GM21515 (cell line): ENCODE measurements at regions not wholly inside any gene's neighbourhood (a gene's known extent, or its start where the extent isn't known, plus 50 kb on each side); places are given as distances from the start of the nearest gene placed in this dataset.

Source experiments
- ATAC-seq: cut with Tn5 transposase; IDR thresholded peaks from one replicate; pipeline ENCODE4 v1.9.1; 2021; ENCODE audit not compliant: unreplicated experiment

DNA sequence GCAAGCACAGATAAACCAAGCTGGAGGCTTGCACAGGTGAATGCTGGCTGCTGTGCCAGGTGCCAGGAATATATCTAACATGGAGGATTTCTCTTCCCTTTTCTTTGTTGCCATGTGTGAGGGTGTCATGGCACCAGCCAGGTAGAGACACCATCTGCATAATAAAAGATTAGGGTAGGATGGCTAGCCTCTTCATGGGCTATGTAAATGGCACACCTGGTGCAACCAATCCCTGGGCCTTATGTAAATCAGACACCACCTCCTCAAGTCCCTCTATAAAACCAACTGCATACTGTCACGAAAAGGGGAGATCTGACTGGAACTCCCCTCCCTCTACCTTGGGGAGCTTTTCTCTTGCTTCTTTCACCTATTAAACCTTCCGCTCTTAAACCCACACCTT lies 322.5 kb upstream of the POM121L12 start:
- ATAC-seq, result no peak

DNA sequence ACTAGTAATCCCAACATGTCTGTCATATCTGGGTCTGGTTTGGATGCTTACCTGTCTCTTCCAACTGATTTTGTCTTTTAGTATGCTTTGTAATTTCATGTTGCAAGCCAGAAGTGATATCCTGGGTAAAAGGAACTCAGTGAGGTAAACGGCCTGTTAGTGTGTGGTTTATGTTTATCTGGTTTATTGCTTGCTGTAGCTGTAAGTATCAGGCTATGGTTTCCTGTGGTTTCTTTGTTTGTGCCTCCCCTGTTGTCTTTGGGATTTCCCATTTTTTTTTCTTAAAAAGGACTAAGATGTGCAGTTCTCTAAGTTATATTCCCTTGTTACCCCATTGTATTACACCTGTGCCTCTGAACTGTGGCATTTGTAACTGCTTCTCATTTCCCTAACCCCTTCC lies 323.5 kb upstream of the POM121L12 start:
- no peak for ATAC-seq

DNA sequence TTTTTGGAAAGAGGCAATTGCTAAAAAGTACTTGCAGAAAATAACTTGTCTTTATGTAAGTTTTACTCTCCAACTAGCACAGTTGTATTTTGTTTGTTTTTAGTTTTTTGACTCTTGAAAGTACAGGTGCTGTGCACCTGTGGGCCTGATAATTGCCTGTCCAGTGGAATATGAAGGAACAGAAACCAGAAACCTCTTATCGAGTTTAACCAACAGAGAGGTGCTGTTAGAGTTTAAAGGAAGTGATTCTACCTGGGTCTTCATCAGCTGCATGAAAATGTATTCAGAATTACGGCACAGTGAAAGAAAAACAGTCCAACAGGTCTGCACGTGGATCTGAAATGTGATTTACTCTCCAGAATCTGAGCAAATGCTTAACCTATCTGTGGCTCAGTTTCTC lies 326.6 kb upstream of the POM121L12 start:
- ATAC-seq, result no peak

DNA sequence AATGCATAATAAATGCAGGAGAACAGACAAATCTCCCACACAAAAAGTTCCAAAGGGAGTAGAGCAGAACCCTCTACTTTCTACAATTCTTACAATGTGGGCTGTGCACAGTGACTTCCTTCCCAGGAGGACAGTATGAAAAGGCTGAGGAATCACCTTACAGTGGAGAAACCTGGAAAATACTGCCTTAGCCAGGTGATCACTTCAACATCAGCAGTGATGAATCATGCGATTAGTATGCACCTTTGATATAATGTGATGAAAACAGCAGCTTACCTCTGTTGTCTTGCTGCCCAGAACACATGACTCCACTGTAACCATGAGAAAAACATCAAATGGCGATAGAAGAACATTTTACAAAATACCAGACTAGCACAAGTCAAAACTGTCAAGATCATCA lies 329.7 kb upstream of the POM121L12 start:
- no peak for ATAC-seq

DNA sequence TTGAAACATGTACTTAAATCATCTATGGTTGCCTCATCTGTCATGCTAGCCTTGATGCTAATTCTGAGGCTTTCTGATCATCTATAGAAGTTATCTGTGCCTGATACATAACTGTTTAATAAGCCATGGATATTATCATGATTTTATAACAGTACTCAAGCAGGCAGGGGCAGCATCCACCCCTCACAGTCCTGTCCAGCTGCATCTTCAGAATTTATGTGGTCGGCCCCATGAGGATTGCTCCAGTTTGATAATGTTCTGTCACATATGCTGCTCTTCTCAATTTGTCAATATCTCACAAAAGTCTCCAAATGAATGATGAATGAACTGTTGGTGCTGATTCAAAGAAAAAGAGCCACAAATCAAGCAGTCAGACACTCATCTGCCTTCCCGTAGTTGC lies 335.1 kb upstream of the POM121L12 start:
- no peak for ATAC-seq

DNA sequence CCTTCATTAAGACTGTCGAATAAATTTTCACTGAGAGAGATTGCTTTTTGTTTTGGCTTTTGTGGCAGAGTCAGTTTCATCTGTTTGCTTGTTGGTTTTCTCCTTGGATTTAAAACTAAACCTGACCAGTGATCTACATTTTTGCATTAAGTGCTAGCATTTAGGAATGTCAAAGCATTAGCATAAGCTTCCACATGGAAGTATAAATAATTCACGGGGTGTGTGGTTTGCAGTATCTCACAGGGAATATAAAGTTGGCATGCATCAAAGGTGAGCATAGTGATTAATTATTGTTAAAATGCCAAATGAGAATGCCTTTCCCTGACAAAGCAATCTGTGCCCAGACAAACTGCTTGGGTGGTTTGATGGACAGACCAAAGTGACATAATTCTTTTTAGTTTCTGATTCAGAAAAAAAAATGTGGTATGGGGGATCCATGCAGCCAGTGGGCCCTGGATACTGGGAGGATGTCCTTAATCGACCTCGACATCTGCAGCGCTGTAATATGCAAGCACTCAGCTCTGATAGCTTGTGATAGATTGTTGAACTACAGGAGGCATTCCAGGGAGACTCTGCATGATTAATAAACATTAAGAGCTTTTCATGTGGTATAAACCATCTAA lies 339.3 kb upstream of the POM121L12 start:
- ATAC-seq, result no peak

DNA sequence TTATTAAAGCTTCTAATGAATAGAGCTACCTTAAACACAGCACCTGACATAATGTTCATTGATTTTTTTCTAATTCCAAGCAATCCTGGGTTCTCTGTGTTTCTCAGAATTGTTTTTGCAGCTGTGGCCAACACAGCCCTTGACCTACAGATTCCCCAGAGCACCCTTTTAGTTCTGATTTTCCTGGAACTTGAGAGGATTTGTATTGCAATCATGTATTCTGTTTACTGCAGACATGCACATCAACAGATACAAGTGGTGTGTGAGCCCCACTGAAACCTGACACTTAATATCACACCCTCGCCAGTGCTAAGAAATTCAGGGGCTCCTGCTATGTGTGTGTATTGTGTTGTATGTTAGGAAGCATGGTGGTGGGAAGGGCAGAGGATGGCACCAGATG lies 344.2 kb upstream of the POM121L12 start:
- ATAC-seq, result no peak

DNA sequence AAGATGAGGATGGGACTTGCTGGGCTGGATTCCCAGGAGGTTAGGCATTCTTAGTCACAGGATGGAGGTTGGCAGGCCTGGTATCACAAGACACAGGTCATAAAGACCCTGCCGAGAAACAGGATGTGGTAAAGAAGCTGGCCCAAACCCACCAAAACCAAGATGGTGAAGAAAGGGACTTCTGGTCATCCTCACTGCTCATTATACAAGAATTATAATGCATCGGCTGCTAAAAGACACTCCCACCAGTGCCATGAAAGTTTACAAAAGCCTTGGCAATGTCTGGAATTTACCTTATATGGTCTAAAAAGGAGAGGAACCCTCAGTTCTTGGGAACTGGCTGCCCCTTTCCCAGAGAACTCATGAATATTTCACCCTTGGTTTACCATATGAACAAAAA lies 345.5 kb upstream of the POM121L12 start:
- no peak for ATAC-seq

DNA sequence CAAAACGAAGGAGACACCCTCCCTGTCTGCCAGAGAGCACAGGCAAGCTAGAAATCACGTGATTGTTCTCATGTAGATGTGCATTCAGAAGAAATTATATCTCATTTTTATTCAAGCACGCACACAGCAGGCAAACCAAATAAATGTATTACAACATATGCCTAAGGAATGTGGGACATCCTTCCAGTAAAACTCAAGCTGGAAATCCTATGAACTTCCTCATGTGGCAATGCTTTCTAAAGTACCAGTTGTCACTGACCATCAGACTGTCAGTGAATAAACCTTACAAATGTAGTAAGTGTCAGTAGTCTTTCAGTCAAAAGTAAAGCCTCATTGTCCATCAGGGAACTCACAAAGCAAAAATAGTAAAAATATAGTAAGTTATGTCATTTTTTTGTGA lies 350.1 kb upstream of the POM121L12 start:
- ATAC-seq, result no peak

DNA sequence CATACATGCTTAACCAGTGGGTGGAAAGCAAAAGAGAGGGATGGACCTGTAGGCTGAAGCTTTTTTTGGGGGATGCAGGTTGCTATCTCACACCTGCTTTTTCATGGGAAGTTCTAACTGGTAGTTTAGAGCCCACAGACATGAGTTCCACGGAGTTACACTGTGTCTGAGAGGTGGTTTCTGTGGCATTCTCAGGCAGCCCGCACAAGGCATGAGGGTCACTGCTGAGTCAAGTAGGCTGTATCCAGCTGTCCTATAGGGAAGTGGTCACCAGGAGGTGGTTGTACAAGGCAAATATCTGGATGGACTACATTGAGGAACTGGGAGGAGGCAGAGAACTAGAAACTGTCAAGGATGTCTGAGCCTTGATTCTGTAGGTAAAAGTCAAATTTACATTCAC lies 351.0 kb upstream of the POM121L12 start:
- ATAC-seq, result no peak

DNA sequence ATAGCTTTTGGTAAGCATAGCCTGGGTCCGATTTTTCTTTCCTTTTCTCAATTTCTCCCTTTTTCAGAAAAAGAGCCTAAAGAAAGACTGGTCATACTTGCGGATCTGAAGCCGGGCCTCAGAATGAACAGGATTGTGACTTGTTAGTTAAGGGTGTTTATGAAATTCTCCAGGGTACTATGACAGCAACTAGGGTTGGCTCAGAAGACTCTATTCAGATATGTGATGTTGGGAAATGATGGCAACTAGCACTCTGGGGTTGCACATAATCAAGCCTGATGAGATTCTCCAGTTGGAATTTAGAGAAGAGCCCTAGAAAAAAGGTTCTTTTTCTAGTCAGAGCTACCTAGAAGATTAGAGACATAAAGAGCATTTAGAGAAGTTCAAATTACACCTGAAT lies 352.4 kb upstream of the POM121L12 start:
- ATAC-seq, result no peak

DNA sequence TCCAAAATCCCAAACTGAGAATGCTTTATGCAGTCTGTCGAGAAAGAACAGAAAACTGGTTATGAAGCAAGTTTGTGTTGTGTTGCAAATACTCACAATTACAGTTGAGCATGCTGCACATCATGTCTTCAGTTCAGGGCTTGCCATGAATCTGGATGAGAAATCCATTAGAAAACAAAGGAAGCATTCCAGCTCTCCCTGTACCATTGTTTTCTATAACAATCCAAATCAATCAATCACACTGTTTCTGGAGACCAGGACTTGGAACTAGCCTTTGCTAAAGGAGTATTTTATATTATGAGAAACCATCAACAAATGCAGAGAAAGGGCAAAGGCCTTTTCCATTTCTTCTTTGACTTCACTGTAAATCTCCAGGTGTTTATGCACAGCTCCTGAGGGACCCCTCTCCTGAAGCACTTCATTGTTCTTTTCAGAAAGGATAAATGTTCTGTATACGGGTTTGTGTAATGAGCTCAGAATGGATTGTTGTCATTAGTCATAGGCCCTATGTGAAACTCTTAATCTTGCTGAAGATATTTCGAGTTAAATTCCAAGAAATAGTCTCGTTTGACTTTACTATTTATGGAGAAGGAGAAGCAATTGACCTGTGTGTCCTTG lies 364.7 kb upstream of the POM121L12 start:
- no peak for ATAC-seq

DNA sequence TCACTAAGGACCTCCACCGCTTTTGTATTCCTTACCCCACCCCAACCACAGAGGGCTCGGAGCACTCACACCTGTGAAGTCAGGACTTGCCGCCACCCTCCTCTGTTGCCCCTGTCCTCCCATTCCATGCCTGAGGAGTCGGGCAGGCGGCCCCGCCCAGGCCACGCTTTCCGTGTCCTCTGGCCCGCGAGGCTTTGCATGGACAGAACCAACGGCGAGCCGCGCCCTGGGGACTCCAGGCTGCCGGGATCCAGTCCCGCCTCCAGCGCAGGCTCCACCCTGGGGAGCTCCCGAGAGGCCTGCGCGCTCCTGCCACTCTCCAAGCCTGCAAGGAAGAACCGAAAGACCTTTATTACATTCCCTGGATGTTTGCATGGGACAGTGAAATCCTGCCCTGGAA lies 366.4 kb upstream of the POM121L12 start:
- no peak for ATAC-seq

DNA sequence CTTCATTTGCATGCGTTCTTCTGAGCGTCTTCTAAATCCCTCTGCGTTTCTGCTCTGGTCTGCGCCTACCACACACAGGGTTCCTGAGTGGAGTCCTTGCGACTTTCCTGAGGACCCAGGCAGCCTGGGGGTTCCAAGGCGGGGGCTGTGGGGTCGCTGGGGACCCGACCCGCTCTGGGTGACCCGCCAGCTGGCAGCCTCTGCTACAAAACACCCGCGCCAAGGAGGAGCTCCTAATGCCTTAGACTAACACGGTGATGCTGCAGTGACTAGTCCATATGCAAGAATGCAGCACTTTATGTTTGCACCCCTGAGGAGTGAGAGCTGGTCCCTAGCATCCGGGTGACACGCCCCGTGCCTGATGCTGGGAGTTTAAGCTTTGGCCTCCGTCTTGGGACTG lies 367.0 kb upstream of the POM121L12 start:
- ATAC-seq, result no peak

DNA sequence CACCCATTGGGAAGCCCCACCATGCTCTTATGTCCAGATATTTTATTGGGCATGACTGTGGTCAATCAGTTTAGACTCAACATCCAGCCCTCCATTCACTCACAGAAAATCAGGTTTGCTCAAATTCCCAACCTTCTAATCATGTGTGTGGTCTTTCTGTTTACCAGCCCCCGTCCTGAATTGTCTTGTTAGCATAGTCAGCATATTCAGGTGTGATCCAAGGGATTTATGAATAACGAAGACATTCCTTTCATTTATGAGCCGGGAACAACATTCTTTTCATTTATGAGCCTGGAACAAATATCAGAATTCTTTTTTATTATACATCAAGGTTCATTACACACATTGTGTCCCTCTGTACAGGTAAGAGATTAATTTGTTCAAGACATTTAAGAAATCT lies 376.3 kb upstream of the POM121L12 start:
- no peak for ATAC-seq

DNA sequence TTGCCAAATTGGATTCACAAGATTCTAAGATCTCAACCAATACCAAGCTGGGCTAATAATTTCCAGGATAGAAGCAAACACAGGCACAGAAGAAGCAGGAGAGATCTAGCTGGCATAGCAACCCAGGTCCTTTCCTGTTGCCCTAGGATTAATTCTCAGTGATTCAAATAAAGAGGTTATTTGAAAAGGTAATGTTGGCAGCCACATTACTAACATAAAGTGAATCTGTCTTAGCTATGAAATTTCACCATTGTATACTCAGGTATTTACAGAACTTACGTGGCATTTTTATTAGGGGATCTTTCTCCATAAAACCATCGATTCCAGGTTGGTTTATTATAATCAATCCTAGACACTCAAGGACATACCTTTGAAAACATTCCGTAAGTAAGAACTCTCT lies 379.3 kb upstream of the POM121L12 start:
- no peak for ATAC-seq

DNA sequence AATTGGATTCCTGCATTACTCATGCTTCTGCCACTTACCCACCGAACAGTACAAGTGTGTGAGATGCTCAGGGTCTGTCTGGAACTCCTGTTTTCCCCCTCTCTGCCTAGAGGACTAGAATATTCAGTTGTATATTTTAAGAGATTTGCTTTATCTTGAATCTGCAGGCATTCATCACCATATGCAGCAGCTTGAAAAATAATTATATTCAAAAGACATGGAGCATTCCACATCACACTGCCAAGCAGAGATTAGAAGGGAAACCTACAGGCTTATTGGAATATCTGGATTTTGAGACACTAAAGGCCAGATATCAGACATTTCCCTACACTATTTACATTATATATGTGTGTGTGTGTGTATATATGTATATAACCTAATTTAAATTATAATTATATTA lies 382.8 kb upstream of the POM121L12 start:
- no peak for ATAC-seq

DNA sequence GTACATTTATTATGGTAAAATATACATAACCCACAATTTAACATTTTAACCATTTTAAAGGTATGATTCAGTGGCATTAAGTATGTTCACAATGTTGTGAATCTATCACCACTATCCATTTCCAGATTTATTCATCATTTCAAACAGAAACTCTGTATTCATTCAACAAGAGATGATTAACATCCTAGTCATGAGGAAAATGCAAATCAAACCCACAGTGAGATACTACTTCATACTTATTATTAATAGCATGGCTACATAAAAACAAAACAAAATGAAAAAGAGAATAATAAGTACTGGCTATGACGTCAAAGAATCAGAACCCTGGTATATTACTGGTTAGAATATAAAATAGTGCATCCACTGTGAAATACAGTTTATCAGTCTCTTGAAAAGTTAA lies 386.6 kb upstream of the POM121L12 start:
- no peak for ATAC-seq

DNA sequence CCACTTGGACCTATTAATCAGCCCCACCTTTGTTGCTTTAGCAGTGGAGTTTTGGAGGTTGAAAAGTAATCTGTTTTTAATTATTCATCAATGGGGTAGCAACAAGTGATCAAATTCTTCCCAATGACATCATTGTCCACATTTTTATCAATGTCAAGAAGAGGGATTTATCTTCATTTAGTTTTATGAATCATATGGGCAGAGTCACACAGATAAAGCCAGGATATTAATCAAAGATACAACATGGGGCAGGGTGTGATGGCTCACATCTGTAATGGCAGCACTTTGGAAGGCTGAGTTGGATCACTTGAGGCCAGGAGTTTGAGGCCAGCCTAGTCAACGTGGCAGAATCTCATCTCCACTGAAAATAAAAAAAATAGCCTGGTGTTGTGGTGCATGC lies 388.4 kb upstream of the POM121L12 start:
- ATAC-seq, result no peak

DNA sequence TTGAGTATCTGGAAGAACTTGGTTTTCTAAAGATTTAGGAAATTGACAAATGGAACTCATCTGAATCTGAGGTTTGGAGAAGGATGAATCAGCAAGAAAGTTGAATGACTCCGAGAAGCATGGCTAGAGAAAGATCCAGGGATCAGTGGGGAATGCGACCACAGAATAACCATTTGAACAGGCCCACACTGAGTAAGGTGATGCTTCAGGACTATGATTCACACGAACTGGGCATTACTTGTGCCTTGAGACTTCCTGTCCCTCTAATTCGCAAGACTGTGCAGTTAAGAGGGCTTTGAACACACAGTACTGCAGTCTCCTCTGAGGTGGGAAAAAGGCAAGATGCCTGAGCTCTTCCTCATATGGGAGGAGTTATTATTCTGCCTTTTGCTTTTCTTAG lies 395.5 kb upstream of the POM121L12 start:
- no peak for ATAC-seq

DNA sequence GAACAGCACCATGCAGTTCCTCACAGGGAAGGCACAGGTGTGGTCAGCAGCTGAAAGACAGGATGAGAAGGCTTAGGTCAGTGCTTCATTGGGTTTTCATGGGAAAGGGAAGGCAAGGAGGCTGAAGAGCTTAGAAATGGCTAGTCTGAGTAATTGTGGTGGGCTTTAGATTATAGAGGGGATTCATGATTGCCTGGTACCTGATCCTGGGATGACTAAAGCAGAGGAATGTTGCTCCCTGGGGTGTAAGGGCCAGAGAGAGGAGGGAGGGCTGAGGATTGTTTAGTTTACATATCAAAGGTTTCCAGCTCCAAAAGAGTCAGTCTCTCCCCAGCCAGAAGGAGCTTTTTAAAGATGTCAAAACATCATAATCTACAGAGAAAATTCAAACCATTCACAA lies 396.3 kb upstream of the POM121L12 start:
- no peak for ATAC-seq

DNA sequence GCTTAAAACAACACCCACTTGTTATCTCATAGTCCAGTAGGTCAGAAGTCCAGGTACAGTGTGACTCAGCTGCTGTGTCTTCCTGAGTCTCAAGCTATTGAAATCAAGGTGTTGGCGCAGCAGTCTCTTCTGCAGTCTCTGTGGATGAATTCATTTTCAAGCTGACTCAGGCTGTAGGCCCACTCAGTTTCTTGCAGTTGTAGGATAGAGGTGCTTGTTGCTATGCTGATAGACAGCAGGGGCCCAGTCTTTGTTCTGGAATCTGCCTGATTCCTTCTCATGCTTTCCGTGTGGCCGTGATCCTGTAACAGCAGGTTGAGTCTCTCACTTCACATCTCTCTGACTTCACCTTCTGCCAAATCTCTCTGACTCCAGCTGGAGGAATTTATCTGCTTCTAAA lies 400.4 kb upstream of the POM121L12 start:
- ATAC-seq, result no peak

DNA sequence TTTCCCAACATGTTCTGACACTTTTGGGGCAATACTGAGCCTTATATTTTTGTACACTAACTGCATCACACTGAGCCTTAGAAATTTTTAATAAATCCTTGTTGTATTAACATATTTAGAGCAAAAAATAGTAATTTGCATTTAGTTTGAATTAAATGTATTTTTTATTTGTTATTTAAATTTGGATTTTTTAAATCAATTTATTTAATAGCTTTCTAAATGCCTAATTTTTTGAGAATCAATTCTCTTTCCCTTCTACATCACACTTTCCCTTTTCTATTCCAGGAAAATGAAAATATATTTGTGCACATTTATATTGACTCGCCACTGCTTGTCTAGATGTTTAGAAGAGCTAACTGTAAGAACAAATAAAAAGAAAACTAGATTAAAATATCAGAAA lies 414.6 kb upstream of the POM121L12 start:
- ATAC-seq, result no peak
